Neuronal stem cell (in vitro differentiated cells): ENCODE measurements at regions not wholly inside any gene's neighbourhood (a gene's known extent, or its start where the extent isn't known, plus 50 kb on each side); places are given as distances from the start of the nearest gene placed in this dataset.
A peak's percentile ranks its signal among the peaks of the same experiment; 100 is the strongest.
"Not testable (repeated sequence)": the region's sequence is repeated elsewhere in the genome, so short reads cannot be mapped to it uniquely, and the experiment has no call there.

ENCODE experiments used
- DNase-seq: peaks from one replicate; pipeline ENCODE4 v3.0.0-alpha.2; 2013; ENCODE audit warnings: low spot score
- H2AFZ ChIP-seq: one replicate; pipeline ENCODE4 v1.6.1; 2013; ENCODE audit warnings: mild to moderate bottlenecking, low read length, inconsistent platforms
- H2AK5ac ChIP-seq: 2 replicates; pipeline ENCODE4 v1.6.1; 2013; ENCODE audit warnings: low read depth, mild to moderate bottlenecking, inconsistent platforms, low read length, moderate library complexity, mixed read lengths
- H2BK120ac ChIP-seq: 2 replicates; pipeline ENCODE4 v1.6.1; 2013; ENCODE audit warnings: low read depth, mild to moderate bottlenecking, inconsistent platforms, low read length, moderate library complexity, mixed read lengths
- H2BK12ac ChIP-seq: one replicate; pipeline ENCODE4 v1.6.1; 2013; ENCODE audit warnings: low read length, inconsistent platforms
- H2BK15ac ChIP-seq: 2 replicates; pipeline ENCODE4 v1.6.1; 2013; ENCODE audit warnings: mild to moderate bottlenecking, low read length, inconsistent platforms, mixed read lengths
- H2BK5ac ChIP-seq: one replicate; pipeline ENCODE4 v1.6.1; 2013; ENCODE audit warnings: inconsistent platforms, mild to moderate bottlenecking, low read length, moderate library complexity
- H3K14ac ChIP-seq: one replicate; pipeline ENCODE4 v1.6.1; 2013; ENCODE audit warnings: low read length, inconsistent platforms
- H3K18ac ChIP-seq: 2 replicates; pipeline ENCODE4 v1.6.1; 2013; ENCODE audit warnings: low read length, inconsistent platforms
- H3K23ac ChIP-seq: 2 replicates; pipeline ENCODE4 v1.6.1; 2013; ENCODE audit warnings: low read depth, mild to moderate bottlenecking, mixed read lengths, low read length, inconsistent platforms; ENCODE audit not compliant: poor library complexity
- H3K27ac ChIP-seq: replicated peaks from 3 replicates; pipeline ENCODE4 v1.5.1; 2013; ENCODE audit warnings: low read length, inconsistent platforms
- H3K27me3 ChIP-seq, 3 experiments: 2 replicates each; pipeline ENCODE4 v1.6.1; 2013; ENCODE audit warnings: low read length in 3 of 3, mild to moderate bottlenecking in 2 of 3, inconsistent platforms in 1 of 3, low read depth in 1 of 3, mixed read lengths in 1 of 3, moderate library complexity in 1 of 3; ENCODE audit not compliant: control insufficient read depth in 3 of 3, insufficient read depth in 3 of 3
- H3K36me3 ChIP-seq, 2 donors: replicated peaks in 1 of 2; 2 replicates each; pipeline ENCODE4 v1.6.1; 2013; ENCODE audit warnings: low read length in 2 of 2; ENCODE audit not compliant: control insufficient read depth in 2 of 2, insufficient read depth in 2 of 2
- H3K4ac ChIP-seq: 2 replicates; pipeline ENCODE4 v1.6.1; 2013; ENCODE audit warnings: inconsistent platforms, mild to moderate bottlenecking, low read length, moderate library complexity
- H3K4me1 ChIP-seq, 2 donors: 1 replicate in 1 of 2; 2 replicates in 1 of 2; pipeline ENCODE4 v1.6.1; 2013; ENCODE audit warnings: low read length in 2 of 2, low read depth in 1 of 2; ENCODE audit not compliant: control insufficient read depth in 2 of 2, insufficient read depth in 1 of 2
- H3K4me2 ChIP-seq: one replicate; pipeline ENCODE4 v1.6.1; 2013; ENCODE audit warnings: mild to moderate bottlenecking, low read length, inconsistent platforms; ENCODE audit not compliant: insufficient read depth, poor library complexity, severe bottlenecking
- H3K4me3 ChIP-seq, 2 donors: 2 replicates each; pipeline ENCODE4 v1.5.1; 2013; ENCODE audit warnings: low read length in 2 of 2, mild to moderate bottlenecking in 2 of 2, inconsistent platforms in 1 of 2, moderate library complexity in 1 of 2
- H3K79me1 ChIP-seq: one replicate; pipeline ENCODE4 v1.6.1; 2013; ENCODE audit warnings: low read depth, mild to moderate bottlenecking, inconsistent platforms, low read length, moderate library complexity
- H3K9ac ChIP-seq: one replicate; pipeline ENCODE4 v1.6.1; 2013; ENCODE audit warnings: mild to moderate bottlenecking, low read depth, low read length, inconsistent platforms; ENCODE audit not compliant: poor library complexity
- H3K9me3 ChIP-seq, 2 donors: replicated peaks in 1 of 2; 2 replicates each; pipeline versions ENCODE3 to v1.6.1; 2013; ENCODE audit warnings: low read length in 2 of 2, mild to moderate bottlenecking in 2 of 2, inconsistent platforms in 1 of 2, low read depth in 1 of 2, mixed read lengths in 1 of 2, moderate library complexity in 1 of 2; ENCODE audit not compliant: control insufficient read depth in 2 of 2, insufficient read depth in 1 of 2
- H4K8ac ChIP-seq: one replicate; pipeline ENCODE4 v1.6.1; 2013; ENCODE audit warnings: low read depth, mild to moderate bottlenecking, inconsistent platforms, low read length, moderate library complexity
- H4K91ac ChIP-seq: one replicate; pipeline ENCODE4 v1.6.1; 2013; ENCODE audit warnings: low read length, low read depth, mild to moderate bottlenecking, inconsistent platforms; ENCODE audit not compliant: poor library complexity
- WGBS, 2 donors: extraction: QIAGEN DNeasy Blood & Tissue Kit; methylation state at CpG; one replicate each; pipeline ENCODE4 v1.1.7; 2013; ENCODE audit warnings: missing lambda C conversion rate in 2 of 2, mixed read lengths in 1 of 2; ENCODE audit not compliant: insufficient read length in 2 of 2, insufficient replicate concordance in 1 of 2; ENCODE audit errors: extremely low coverage in 2 of 2; 5-methylcytosine and 5-hydroxymethylcytosine counted together

- peak overlapping the region; percentile 38 for H3K9ac ChIP-seq
- peaks cover 0 to 11% (median 1%) of the 10 kb centered on the region in 3 experiments for H3K27me3 ChIP-seq
- no peak overlapping the region for H4K8ac ChIP-seq
- H3K79me1 ChIP-seq: peaks cover 2% of the 10 kb centered on the region
- H2BK120ac ChIP-seq: peak overlapping the region; percentile 55
- H2BK15ac ChIP-seq: peak overlapping the region; percentile 95
- H3K27ac ChIP-seq: no peak overlapping the region
- DNase-seq: no peak
- H3K4ac ChIP-seq: no peak overlapping the region
- peak overlapping the region; percentile 80 for H2BK12ac ChIP-seq
- H3K23ac ChIP-seq: peak overlapping the region; percentile 91
- peak overlapping the region in 1 of 2 donors; percentile 62 for H3K4me3 ChIP-seq
- H2AK5ac ChIP-seq: peak overlapping the region; percentile 80
- H3K4me1 ChIP-seq: peaks cover 3 to 39% of the 10 kb centered on the region in 2 donors
- H3K9me3 ChIP-seq: peaks cover 0 to 2% of the 10 kb centered on the region in 2 donors
- peaks cover 0 to 2% of the 10 kb centered on the region in 2 donors for H3K36me3 ChIP-seq
- H4K91ac ChIP-seq: peak overlapping the region; percentile 86
- no peak overlapping the region for H3K4me2 ChIP-seq
- peak overlapping the region; percentile 90 for H3K14ac ChIP-seq
- H2AFZ ChIP-seq: no peak overlapping the region
- H2BK5ac ChIP-seq: no peak overlapping the region
- peak overlapping the region; percentile 92 for H3K18ac ChIP-seq
- no CpG with 5 or more reads among the region's 36 CpGs for WGBS, 2 donors
Observed at GRCh38 chr12:124675881-124676713, 108.7 kb upstream of the NCOR2 start.

DNA sequence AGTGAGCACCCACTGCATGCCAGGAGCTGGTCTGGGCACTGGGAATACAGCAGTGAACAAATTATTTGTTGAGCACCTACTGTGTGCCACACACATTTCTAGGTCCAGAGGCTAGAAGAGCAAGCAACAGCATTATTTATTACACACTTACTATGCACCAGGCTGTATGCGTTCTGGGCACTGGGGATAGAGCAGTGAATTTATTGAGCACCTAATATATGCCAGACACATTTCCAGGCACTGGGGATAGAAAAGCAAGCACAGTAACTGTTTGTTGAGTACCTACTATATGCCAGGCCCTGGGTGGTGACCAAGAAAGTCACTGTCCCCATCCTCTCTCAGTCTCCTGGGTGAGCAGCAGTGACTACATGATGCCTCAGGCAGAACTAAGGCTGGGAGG lies 107.5 kb upstream of the NCOR2 start:
- H3K9ac ChIP-seq: no peak overlapping the region
- H2BK5ac ChIP-seq: no peak overlapping the region
- H3K4me3 ChIP-seq: no peak overlapping the region
- no peak overlapping the region for H3K14ac ChIP-seq
- peaks cover 2% of the 10 kb centered on the region for H3K79me1 ChIP-seq
- no peak overlapping the region for H2AFZ ChIP-seq
- peaks cover 2 to 3% of the 10 kb centered on the region in 2 donors for H3K9me3 ChIP-seq
- DNase-seq: no peak
- no peak overlapping the region for H4K91ac ChIP-seq
- no peak overlapping the region for H2BK12ac ChIP-seq
- no peak overlapping the region for H2BK120ac ChIP-seq
- H3K4me2 ChIP-seq: no peak overlapping the region
- H2AK5ac ChIP-seq: no peak overlapping the region
- no peak overlapping the region for H3K18ac ChIP-seq
- H3K4me1 ChIP-seq: peaks cover 2 to 39% of the 10 kb centered on the region in 2 donors
- no peak overlapping the region for H2BK15ac ChIP-seq
- no peak overlapping the region for H3K4ac ChIP-seq
- H3K27me3 ChIP-seq: peaks cover 0 to 11% (median 1%) of the 10 kb centered on the region in 3 experiments
- peaks cover 0 to 2% of the 10 kb centered on the region in 2 donors for H3K36me3 ChIP-seq
- no peak overlapping the region for H3K23ac ChIP-seq
- no peak overlapping the region for H3K27ac ChIP-seq
- no peak overlapping the region for H4K8ac ChIP-seq
- no CpG with 5 or more reads among the region's 1 CpG for WGBS, 2 donors

DNA sequence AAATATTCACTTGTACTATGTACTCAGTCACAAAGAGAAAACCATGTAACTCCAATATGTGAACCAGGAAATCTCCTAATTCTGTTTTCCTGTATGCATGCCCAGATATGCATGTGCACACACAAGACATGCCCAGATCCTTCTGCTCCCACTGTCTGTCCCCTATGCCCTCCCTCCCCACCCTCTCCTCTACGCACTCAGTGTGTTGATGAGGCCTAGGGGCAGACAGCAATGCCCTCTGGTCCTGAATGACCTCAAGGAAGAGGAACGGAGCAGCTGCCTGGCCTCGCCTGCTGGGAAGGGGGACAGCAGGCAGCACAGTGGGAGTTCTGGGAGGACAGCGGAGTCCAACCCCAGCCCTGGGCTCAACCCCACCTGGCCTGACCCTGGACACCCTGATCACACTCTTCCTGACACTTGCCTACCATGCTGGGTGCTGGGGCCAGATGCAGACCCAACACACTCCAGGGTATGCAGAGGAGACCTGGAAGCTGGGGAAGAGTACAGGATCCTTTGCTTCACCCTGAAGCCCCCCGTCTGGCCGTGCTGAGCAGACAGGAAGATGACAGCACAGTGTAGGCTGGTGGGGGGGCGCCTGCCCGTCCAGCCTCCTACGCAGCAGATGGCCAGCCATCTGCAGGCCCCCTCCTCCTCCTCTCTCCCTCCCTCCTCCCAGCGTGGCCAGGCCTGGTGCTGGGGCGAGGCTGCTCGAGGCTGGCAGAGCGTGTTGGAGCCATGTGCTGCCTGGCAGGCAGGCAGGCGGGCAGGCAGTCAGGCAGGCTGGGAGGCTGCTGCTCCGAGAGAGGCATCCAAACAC lies 106.6 kb upstream of the NCOR2 start:
- peak overlapping the region; percentile 87 for H3K14ac ChIP-seq
- WGBS, 2 donors: no CpG with 5 or more reads among the region's 15 CpGs
- H3K4me3 ChIP-seq: no peak overlapping the region
- H2AK5ac ChIP-seq: peak overlapping the region; percentile 98
- peaks cover 0 to 2% of the 10 kb centered on the region in 2 donors for H3K36me3 ChIP-seq
- no peak overlapping the region for H3K4me2 ChIP-seq
- no peak overlapping the region for H2AFZ ChIP-seq
- H4K8ac ChIP-seq: peak overlapping the region; percentile 74
- peak overlapping the region; percentile 90 for H3K4ac ChIP-seq
- H3K9ac ChIP-seq: peak overlapping the region; percentile 85
- peaks cover 2% of the 10 kb centered on the region for H3K79me1 ChIP-seq
- no peak overlapping the region for H3K23ac ChIP-seq
- H2BK5ac ChIP-seq: peak overlapping the region; percentile 77
- peak overlapping the region; percentile 70 for H4K91ac ChIP-seq
- peaks cover 0 to 11% (median 1%) of the 10 kb centered on the region in 3 experiments for H3K27me3 ChIP-seq
- no peak for DNase-seq
- peaks cover 2 to 3% of the 10 kb centered on the region in 2 donors for H3K9me3 ChIP-seq
- H2BK120ac ChIP-seq: peak overlapping the region; percentile 99
- H3K4me1 ChIP-seq: peaks cover 2 to 36% of the 10 kb centered on the region in 2 donors
- H2BK12ac ChIP-seq: peak overlapping the region; percentile 47
- peak overlapping the region; percentile 92 for H3K18ac ChIP-seq
- no peak overlapping the region for H3K27ac ChIP-seq
- H2BK15ac ChIP-seq: peak overlapping the region; percentile 96

DNA sequence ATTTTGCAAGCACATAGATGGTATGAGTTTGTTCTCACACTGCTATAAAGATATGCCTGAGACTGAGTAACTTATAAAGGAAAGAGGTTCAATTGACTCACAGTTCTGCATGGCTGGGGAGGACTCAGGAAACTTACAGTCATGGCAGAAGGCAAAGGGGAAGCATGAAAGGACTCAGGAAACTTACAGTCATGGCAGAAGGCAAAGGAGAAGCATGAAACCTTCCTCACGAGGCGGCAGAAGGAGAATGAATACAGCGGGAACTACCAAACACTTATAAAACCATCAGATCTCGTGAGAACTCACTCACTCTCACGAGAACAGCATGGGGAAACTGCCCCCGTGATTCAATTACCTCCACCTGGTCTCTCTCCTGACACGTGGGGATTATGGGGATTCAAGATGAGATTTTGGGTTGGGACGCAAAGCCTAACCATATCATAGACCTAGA lies 101.9 kb upstream of the NCOR2 start:
- WGBS, 2 donors: no CpG with 5 or more reads among the region's 8 CpGs
- H3K9me3 ChIP-seq, H2AK5ac ChIP-seq, H3K14ac ChIP-seq, H3K4me3 ChIP-seq, H3K36me3 ChIP-seq, H4K8ac ChIP-seq, H3K4ac ChIP-seq, H2BK12ac ChIP-seq, H3K4me1 ChIP-seq, H2BK120ac ChIP-seq, H3K9ac ChIP-seq, H3K4me2 ChIP-seq, H3K27ac ChIP-seq, H3K23ac ChIP-seq, H2BK5ac ChIP-seq, H3K18ac ChIP-seq, H3K79me1 ChIP-seq, DNase-seq, H4K91ac ChIP-seq, H2BK15ac ChIP-seq, H3K27me3 ChIP-seq, H2AFZ ChIP-seq: not testable (repeated sequence)
